ENCODE measurements at regions not wholly inside any gene's neighbourhood (a gene's known extent, or its start where the extent isn't known, plus 50 kb on each side); places are given as distances from the start of the nearest gene placed in this dataset.

- intact Hi-C loops (cut with DNase I): no loop called here
- H3K4me3 ChIP-seq (replicated peaks in 1 of 3): no peak overlapping the region
- no peak for DNase-seq
- no peaks in the 10 kb centered on the region for H3K4me1 ChIP-seq
- no peaks in the 10 kb centered on the region for H3K9me3 ChIP-seq
- 81 to 92% methylated on average over 1 of the region's 1 CpG for WGBS, 2 donors
- no peak overlapping the region for H3K27ac ChIP-seq
- no peaks in the 10 kb centered on the region for H3K36me3 ChIP-seq
- TF ChIP-seq POLR2A (IDR thresholded peaks at IDR 0.05) (no peak), CTCF (IDR thresholded peaks at IDR 0.05) (no peak)
- H3K27me3 ChIP-seq: no peaks in the 10 kb centered on the region
Measured at GRCh38 chr15:45842151-45842550, 207.3 kb downstream of the SQOR start.

- TF ChIP-seq CTCF (IDR thresholded peaks at IDR 0.05) (no peak), POLR2A (IDR thresholded peaks at IDR 0.05) (no peak)
- no peaks in the 10 kb centered on the region for H3K4me1 ChIP-seq
- no peaks in the 10 kb centered on the region for H3K27me3 ChIP-seq
- no peaks in the 10 kb centered on the region for H3K9me3 ChIP-seq
- no peak overlapping the region for H3K4me3 ChIP-seq (replicated peaks in 1 of 3)
- H3K36me3 ChIP-seq: no peaks in the 10 kb centered on the region
- no peak for DNase-seq
- no peak overlapping the region for H3K27ac ChIP-seq
- 74 to 82% methylated on average over 4 of the region's 4 CpGs for WGBS, 2 donors
- intact Hi-C loops (cut with DNase I): no loop called here
Measured at GRCh38 chr15:45847645-45848044, 212.8 kb downstream of the SQOR start.

- Histone ChIP-seq H3K9me3 (no peaks in the 10 kb centered on the region), H3K36me3 (no peaks in the 10 kb centered on the region), H3K27ac (no peak overlapping the region), H3K4me3 (replicated peaks in 1 of 3) (no peak overlapping the region), H3K27me3 (no peaks in the 10 kb centered on the region), H3K4me1 (no peaks in the 10 kb centered on the region)
- intact Hi-C loops (cut with DNase I): no loop called here
- no peak for TF ChIP-seq POLR2A (IDR thresholded peaks at IDR 0.05)
- TF ChIP-seq CTCF (IDR thresholded peaks at IDR 0.05): no peak
- 92 to 93% methylated on average over 3 of the region's 3 CpGs for WGBS, 2 donors
- DNase-seq: no peak
Measured at GRCh38 chr15:45849136-45849535, 214.3 kb downstream of the SQOR start.

GRCh38 chr15:45854455-45855202 is 219.8 kb downstream of the SQOR start:
- Histone ChIP-seq H3K27me3 (no peaks in the 10 kb centered on the region), H3K36me3 (no peaks in the 10 kb centered on the region), H3K4me3 (replicated peaks in 1 of 3) (no peak overlapping the region), H3K4me1 (no peaks in the 10 kb centered on the region), H3K9me3 (no peaks in the 10 kb centered on the region), H3K27ac (no peak overlapping the region)
- no peak for TF ChIP-seq POLR2A (IDR thresholded peaks at IDR 0.05)
- no peak for TF ChIP-seq CTCF (IDR thresholded peaks at IDR 0.05)
- 83 to 90% methylated on average over 6 of the region's 6 CpGs for WGBS, 2 donors
- DNase-seq: no peak
- intact Hi-C loops (cut with DNase I): no loop called here

GRCh38 chr15:45855210-45855906 is 220.5 kb downstream of the SQOR start:
- no peaks in the 10 kb centered on the region for H3K27me3 ChIP-seq
- no peaks in the 10 kb centered on the region for H3K36me3 ChIP-seq
- WGBS, 2 donors: 52 to 58% methylated on average over 4 of the region's 4 CpGs
- H3K4me1 ChIP-seq: no peaks in the 10 kb centered on the region
- no peak overlapping the region for H3K4me3 ChIP-seq (replicated peaks in 1 of 3)
- H3K9me3 ChIP-seq: no peaks in the 10 kb centered on the region
- intact Hi-C loops (cut with DNase I): no loop called here
- no peak overlapping the region for H3K27ac ChIP-seq
- no peak for DNase-seq
- no peak for TF ChIP-seq CTCF (IDR thresholded peaks at IDR 0.05)
- no peak for TF ChIP-seq POLR2A (IDR thresholded peaks at IDR 0.05)

Data from thyroid gland (tissue), 4 donors.